DMS114 treated with DMSO at 0.1 percent for 48 hours (cell line): ENCODE measurements at regions not wholly inside any gene's neighbourhood (a gene's known extent, or its start where the extent isn't known, plus 50 kb on each side); places are given as distances from the start of the nearest gene placed in this dataset.
"Not testable (repeated sequence)": the region's sequence is repeated elsewhere in the genome, so short reads cannot be mapped to it uniquely, and the experiment has no call there.

Experiments
- DNase-seq: peaks from one replicate; lab custom pipeline; 2025; ENCODE audit not compliant: unreplicated experiment; lab: John Stamatoyannopoulos, UW

- no peak for DNase-seq
Observed at GRCh38 chr10:63910806-63911205, 389.6 kb downstream of the REEP3 start.

GRCh38 chr10:63915240-63915639 lies 394.0 kb downstream of the REEP3 start:
- no peak for DNase-seq

DNA sequence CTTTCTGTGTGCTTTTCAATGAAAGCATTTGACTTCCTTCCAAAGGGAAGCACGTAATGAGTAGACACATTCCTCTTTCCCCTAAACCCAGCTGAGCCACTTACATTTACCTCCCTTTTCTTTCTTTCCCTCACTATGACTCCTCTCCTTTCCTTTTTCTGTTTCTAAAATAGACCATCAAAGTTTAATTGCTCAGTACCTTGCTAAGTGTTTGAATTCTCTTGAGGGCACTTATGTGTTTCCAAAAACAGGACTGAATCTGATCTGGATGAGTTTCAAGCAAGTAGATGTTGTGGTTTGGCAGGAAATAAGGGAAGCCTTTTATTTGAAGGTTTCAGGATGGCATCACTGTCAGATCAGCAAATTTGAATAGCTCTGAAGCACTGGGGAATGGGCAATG lies 396.2 kb downstream of the REEP3 start:
- DNase-seq = no peak

- no peak for DNase-seq
Observed at GRCh38 chr10:63919575-63920279, 398.5 kb downstream of the REEP3 start.

DNA sequence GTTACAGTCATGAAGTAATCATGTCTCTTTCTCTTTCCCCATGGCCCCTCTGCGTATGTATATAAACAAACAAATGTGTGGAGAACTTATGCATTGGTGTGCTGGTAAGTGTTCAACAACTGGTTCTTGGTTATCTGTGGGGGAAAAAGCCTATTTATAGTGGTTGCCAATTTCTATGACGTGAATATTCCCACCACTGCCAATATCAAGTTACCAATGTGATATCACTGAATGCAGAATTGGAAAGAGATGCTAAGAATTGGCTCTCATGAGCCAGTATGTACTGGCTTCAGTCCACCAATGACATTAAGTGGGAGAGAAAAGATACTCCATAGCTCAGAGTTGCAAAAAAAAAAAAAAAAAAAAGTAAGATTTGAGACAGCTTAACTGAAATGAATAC lies 399.7 kb downstream of the REEP3 start:
- no peak for DNase-seq

GRCh38 chr10:63921908-63922467 lies 400.8 kb downstream of the REEP3 start:
- DNase-seq = no peak

GRCh38 chr10:63922468-63923284 lies 401.5 kb downstream of the REEP3 start:
- DNase-seq = no peak

DNA sequence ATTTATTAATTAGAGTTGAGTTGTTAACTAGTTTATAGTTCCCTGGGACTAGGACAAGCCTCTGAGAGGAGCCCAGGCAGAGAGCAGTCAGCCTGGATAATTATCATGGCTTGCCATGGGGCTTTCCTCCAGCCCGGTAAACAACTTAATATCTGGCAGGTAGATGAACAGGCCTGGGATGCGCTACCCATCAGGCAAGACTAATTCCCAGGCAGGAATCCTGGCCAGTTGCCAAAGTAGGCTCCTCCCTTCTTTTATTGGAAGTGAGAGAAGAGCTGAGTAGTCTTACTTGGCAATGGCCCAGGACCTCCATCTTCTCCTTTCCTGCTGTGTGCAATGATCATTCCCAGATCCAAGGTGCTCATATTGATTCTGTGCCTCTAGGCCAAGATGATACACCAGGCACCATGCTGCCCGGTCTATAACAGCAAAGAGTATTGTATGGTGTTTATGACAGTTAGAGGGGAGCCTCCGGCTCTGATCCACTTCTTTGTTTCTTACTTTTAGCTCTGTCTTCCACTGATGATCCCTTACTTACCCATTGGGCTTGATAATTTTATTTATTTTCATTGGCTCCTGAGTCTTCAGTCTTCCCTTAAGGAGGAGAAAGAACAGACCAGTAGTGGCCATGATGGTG lies 408.7 kb downstream of the REEP3 start:
- no peak for DNase-seq

- no peak for DNase-seq
Observed at GRCh38 chr10:63930584-63930983, 409.4 kb downstream of the REEP3 start.

GRCh38 chr10:63935705-63936104 lies 414.5 kb downstream of the REEP3 start:
- peak; percentile 29 for DNase-seq

DNA sequence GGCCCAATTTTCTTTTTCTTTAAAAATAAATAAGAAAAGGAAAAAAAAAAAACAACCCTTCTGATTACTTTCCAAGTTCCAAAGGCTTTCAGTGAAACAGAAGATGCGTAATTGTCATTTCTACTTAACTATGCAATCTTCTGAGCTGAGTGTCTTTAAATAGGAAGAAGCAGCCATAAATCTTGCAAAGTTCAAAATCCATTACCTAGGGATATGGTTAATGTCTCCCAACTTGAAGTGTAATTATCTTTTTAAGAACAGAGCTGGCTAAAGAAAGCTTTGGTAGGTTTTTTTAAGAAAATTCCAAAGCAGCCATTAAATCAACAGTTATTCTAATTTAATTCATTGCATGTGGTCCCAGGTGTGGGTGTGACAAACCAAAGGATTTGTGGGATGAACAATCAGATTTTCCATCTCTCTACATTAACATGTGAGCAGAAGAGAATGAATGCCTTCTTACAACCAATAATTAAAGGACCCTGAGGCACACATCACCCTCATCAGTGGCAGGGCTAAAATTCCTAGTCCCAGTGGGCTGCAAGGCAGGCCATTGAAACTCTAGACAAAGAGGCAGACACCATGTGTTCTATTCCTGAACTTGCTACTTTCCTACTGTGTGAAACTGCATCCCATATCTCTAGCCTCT lies 419.2 kb downstream of the REEP3 start:
- DNase-seq = no peak

DNA sequence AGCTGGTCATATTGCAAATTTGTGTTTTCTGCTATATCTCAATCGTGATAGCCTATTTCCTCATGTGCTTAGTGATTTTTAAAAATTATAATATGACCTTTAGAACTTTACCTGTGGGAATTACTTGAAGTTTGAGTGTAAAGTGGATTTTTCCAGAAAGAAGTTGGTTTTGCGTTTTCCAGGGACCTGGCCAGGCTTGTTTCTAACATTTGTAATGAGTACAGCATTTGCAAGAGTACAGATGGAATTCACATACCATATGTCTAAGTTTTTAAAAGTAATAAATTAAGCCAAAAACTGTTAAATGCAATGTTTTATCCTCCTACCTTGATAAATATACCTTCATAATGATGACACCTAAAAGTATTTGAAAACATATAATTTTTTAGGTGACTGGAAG lies 443.2 kb downstream of the REEP3 start:
- DNase-seq = no peak

GRCh38 chr10:63965846-63966245 lies 444.6 kb downstream of the REEP3 start:
- DNase-seq = no peak

GRCh38 chr10:63972949-63973827 lies 452.0 kb downstream of the REEP3 start:
- no peak for DNase-seq

DNA sequence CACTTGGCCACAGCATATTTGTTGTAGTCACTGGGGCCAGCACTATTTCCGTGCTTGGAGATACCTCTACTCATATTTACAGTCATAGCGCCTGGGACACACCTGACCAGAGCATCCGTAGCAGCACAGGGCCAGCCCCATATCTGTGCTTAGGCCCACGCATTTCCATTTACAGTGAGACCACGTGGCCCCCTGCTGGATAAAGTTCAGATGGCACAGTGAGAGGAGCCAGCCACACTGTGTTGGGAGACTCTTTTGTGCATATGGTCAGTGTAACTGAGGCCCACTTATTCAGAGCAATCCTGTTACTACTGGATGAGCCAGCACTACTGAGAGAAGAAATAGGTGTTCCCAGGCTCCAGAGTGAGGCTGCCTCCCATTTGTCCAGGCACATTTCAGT lies 455.3 kb downstream of the REEP3 start:
- DNase-seq = peak; percentile 25

GRCh38 chr10:63977329-63977923 lies 456.2 kb downstream of the REEP3 start:
- peak; percentile 36 for DNase-seq

DNA sequence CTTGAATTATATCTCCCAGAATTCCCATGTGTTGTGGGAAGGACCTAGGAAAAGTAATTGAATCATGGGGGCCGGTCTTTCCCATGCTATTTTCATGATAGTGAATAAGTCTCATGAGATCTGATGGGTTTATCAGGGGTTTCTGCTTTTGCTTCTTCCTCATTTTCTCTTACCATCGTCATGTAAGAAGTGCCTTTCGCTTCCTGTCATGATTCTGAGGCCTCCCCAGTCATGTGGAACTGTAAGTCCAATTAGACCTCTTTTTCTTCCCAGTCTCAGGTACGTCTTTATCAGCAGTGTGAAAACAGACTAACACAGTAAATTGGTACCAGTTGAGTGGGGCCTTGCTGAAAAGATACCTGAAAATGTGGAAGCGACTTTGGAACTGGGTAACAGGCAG lies 459.7 kb downstream of the REEP3 start:
- DNase-seq = not testable (repeated sequence)

GRCh38 chr10:63984061-63984460 lies 462.9 kb downstream of the REEP3 start:
- not testable (repeated sequence) for DNase-seq

DNA sequence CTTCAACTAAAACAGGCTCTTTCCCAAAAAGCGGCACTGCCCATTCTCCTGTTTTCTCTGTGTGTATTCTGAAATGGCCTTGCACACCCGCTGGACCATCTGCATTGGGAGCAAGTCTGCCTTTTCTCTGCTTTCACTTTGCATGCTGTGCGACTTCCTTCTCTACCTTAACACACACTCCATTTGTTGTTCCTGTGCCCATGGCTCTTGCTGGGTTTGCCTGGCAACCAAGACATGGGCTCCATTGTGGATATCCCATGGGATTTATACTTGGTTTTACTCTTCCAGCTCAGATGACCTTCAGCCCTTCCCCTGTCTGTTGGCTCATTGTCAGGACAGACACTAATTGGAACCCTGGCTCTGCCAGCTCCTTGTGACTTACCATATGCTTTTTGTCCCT lies 465.3 kb downstream of the REEP3 start:
- DNase-seq = no peak

- DNase-seq = no peak
Observed at GRCh38 chr10:63987212-63987611, 466.0 kb downstream of the REEP3 start.
